DMS53 treated with DMSO at 0.1 percent for 48 hours (cell line): ENCODE measurements at regions not wholly inside any gene's neighbourhood (a gene's known extent, or its start where the extent isn't known, plus 50 kb on each side); places are given as distances from the start of the nearest gene placed in this dataset.
"Not testable (repeated sequence)": the region's sequence is repeated elsewhere in the genome, so short reads cannot be mapped to it uniquely, and the experiment has no call there.

ENCODE experiments used
- DNase-seq: peaks from one replicate; lab custom pipeline; 2025; ENCODE audit not compliant: unreplicated experiment; lab: John Stamatoyannopoulos, UW

DNA sequence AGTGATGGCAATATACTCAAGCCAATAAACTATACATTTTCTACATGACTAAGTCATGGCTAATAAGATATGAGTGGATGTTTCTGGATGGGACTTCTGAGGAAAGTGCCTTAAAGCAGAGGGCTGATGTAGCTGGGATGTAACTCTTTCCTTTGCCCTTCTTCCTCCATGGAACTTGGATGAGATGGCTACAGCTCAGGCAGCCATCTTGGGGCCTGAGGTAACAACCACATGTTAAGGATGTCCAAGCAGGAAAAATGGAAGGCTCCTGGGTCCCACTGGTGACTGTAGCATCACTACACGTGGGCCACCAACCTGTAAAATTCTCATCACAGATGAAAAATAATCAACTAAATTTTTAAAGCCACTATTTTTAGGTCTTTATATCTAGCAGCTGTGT is 54.4 kb upstream of the GRIP1 start:
- no peak for DNase-seq

DNA sequence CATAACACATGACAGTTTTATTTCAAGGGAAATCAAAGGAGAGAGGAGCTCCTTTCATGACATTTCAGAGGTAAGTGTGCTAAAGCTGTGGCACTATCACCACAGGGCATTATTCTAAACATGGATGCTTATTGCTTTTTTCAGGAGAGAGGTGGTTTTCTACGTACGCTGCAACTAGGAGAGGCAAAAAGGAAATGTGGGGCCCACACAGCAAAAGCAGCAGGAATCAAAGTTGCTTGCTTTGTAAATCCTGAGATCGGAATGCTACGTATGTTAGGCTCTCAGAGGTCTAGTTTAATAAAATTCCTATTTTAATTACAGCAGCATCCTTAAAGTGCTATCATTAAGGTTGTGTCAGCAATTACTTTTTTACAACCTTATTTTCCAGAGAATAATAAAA is 55.0 kb upstream of the GRIP1 start:
- DNase-seq: no peak

DNA sequence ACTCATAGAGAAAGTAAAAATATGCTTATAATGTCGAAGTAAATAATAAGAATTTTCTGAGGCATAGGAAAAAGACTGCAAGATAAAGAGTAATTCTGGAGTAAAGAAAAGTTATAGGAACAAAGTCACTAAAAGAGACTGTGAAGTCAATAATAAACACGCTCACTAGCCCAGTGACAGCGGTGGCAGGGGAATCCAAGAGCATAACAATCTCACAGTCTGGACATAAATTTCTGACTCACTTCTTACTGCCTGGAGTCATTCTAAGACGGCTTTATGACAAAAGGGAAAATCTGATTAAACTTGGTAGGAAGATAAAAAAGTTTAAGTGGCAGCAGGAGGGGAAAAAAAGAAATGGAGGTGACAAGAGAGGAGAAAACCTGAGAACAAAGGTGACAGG is 56.4 kb upstream of the GRIP1 start:
- no peak for DNase-seq

DNA sequence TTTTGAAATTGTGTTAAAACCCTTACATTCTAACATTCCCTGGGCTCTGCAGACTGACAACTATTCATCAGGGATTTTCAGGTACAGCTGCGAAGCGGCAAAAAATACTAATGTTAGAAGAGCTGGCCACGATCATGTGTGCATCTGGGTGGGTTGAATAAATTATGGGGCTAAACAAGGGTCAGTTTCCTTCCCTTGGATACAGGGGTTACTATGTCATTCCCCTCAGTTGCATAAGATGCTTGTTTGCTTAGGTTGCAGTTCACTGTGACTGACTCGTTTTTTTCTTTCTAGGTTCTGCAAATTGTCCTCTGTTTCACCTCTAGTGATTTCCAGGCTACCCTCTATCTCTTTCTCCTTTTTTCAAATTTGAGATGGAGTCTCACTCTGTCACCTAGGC is 58.1 kb upstream of the GRIP1 start:
- no peak for DNase-seq

DNA sequence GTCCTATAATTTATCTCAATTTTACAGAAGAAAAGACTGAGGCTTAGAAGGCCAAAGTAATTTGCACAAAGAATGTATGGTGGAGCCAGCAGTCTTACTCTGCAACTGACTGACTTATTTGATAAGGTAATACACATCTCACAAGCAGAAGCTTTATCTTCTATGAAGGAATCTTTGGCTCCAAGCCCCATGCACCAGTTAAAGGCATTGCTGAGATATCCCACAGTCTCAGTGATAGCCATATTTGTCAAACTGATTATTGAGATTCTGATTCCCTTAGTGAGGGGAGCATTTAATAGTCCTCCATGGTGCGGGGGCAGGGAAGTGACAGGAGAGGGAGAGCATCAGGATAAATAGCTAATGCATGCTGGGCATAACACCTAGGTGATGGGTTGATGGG is 60.4 kb upstream of the GRIP1 start:
- no peak for DNase-seq

DNA sequence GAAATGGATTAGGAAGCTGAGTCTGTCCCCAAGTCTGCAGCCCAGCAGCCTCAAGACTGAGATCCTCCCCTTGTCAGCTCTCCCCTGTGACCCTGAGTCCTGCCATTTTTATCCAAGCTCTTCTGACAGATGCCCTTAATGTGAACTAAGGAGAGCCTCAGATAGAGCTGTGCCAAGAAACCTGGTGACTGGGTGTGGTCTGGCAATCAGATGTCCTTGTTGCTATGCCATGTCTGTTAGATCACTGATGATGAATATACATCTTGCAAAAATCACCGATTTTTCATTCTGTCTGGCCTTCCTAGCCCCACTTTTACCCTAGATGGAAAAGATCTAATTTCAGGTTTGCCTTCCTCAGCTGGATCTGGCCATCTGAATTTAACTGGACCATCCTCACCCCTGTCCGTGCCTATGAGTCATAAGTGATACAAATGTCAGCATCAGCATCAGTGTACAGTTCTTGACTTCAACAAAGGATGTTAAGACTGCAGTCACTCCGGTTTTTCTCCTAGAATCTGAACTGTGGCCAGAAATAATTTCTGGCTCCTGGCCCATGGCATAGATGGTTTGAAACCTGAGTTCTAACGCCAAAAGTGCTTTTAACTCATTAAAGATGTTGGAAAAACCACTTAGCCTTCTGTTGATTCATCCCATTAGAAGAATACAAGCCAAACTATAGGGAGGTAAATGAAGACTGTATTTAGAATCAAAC is 61.2 kb upstream of the GRIP1 start:
- DNase-seq: no peak

DNA sequence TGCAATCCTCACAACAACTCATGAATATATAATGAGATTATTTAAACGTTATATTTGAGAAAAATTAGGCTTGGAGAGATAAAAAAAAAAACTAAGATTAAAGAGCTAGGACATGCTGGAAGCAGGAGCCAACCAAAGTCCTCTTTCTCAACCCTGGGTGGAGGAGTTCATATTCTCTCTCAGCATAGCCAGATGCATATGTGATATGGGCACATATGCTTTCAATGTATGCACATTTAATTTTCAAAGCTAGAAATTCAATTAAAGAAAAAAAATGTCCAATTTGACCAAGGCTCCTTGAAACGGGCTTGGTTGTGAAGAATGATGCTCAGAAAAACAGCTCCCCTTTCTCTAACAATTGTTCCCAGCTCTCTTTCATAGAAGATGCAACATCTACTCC is 61.9 kb upstream of the GRIP1 start:
- DNase-seq: no peak

DNA sequence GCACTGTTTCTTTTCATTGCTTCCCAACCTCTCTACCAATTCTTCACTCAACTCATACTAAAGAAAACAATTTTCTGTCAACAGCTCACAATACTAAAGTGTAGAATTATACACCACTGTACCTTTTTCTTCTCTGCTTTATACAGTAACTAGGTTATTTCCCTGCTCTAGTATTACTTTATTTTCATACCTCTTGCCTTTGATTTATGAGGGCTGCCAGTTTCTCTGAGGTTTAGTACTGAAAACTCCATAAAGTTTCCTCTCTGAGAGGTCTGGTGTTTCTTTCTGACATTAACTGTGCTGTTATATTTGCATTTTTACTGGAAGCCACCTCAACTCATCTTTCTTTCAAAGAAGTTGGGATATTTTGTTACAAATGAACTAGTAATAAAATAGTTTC is 63.0 kb upstream of the GRIP1 start:
- DNase-seq: no peak

DNA sequence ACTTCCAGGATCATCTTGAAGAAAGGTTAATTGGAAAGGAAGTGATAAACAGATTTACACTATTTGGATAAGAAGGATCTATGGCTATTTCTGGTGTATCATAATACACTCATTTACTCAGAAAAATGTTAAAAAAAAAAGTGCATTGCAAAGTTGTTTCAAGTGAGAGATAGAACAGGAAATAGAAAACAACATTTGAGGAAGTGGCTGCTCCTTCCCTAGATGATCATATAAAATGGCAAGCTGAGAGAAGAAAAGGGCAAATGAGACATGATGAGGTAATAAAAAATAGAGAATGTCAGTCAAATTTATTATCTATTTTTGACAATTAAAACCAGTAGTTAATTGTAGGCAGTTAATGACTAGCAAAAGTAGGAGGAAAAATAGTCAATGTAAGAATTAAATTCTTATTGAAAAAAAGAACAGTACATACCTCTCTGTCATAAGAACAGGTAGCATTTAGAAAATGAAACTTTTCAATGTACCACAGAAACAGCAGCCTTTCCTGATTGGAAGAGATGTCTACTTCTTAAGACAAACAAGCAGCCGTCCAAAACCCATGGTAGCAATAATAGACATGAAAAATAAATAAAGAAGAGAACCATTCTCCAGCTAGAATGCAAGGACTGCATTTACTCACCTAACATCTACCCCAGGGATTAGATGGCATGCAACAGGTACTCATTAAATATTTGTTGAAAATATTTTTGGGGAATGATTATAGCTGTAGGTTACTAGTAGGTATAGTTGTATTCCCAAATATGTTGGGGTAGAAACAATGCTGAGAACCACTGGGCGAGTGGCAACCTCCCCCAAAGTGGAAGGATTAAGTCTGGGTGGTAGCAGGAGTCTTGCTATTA is 63.9 kb upstream of the GRIP1 start:
- DNase-seq: no peak

DNA sequence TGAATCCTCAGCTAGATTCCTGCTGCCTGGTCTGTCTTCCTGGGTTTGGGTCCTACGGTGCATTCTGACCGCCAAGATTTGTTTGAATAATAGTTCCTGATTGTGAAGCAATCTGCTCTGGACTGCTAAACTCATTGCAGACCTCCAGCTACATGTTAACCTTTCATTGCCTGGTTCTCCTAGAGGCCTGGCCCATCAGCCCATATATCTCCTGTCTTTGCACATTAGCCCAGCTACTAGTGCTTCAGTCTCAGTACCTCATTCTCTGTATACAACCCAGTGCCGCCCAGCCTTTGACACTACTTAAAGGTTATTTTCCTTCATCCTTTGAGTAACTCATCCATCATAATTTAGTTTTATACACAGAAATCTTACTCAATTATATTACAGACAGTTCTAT is 65.6 kb upstream of the GRIP1 start:
- no peak for DNase-seq

DNA sequence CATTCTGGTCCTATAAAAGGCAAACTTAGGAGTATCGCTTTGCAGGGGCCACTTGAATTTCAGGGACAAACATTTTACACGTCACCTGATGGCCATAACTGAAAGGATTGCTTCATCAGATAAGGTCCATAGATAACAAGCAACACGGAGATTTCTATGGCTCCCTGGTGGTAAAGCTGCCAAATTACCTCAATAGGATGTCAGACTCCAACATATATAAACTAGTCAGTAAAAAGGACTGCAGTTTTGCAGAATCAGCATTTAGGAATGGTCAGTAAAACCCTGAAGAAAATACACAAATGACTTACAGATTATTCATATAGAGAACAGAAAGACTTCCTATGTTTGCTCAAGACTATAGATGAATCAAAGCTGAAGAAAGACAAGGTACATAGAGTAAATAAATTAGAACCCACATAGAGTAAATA is 66.1 kb upstream of the GRIP1 start:
- DNase-seq: no peak

DNA sequence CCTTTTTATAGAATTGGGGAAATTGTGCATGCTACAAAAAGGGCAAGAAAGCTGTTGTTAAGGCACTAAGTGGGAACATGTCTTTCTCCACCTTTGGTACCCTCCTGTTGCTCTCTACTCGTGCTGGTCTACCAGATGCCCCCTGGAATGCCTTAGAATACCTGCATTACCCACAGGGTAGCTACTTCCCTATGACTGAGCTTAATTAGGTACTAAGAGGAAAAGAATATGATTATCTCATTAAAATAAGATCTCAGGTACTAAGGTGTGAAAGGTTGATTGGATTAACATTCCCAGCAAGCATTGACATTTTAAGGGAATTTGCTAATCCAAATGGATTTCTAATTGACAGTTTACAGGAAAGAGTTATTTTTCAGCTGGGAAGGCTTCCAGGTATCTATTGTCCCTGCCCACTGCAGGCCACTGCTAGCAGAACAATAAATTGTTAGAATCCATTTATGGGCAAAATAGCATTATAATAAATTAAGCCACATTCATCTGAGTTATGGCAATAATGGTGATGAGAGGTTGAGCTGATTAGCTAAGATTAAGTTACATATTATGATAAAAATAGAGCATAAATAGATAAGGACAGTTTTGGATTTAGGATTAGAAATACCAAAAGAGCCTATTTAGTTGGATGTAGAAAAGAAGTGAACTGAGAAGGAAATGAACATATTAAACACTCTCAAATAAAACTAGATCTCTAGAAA is 67.8 kb upstream of the GRIP1 start:
- no peak for DNase-seq

DNA sequence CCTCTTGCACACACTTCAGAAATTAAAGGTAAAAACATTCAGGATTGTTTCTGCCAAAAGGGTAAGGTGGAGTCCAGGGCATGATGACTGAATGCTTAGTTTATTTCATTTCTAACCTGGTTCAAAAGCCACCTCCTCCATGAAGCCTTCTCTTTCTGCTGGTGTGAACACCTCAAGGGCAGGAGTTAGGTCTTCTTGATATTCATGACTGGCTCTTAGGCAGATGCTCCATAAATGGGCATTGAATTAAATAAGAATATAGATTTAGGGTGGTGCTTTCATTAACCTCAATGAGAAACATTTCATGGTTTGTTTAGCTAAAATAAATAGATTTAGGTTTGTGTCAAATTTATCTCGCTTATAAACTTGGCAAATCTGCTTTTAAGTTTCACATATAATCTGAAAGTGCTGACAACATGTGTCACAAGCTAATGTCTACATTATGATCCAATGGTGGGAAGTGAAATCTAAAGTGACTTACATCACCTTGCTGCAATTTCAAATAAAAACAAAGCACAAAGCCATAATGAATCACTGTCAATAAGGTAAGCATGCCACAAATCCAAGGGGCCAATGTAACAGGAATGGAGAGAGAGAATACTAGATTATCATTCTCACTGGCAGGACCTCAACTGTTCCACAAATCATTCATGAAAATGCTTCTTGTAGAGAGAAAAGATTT is 72.7 kb upstream of the GRIP1 start:
- no peak for DNase-seq

DNA sequence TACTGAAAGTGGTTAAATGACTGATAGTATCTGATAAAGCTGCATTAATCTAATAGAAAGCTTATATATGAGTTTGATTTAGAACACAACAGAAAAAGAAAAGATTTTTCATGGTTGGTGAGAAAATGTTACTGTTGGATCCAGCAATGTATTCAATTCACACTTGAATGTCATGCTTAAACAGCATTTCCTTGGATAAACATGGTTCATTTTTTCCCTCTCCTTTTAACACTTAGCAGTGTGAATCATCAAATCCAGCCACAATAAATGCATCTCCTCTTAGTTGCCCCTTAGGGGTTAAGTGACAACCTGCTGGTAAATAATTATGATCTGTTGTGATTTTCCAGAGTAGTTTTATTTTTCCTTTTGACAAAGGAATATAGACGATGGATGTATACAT is 74.9 kb upstream of the GRIP1 start:
- no peak for DNase-seq

DNA sequence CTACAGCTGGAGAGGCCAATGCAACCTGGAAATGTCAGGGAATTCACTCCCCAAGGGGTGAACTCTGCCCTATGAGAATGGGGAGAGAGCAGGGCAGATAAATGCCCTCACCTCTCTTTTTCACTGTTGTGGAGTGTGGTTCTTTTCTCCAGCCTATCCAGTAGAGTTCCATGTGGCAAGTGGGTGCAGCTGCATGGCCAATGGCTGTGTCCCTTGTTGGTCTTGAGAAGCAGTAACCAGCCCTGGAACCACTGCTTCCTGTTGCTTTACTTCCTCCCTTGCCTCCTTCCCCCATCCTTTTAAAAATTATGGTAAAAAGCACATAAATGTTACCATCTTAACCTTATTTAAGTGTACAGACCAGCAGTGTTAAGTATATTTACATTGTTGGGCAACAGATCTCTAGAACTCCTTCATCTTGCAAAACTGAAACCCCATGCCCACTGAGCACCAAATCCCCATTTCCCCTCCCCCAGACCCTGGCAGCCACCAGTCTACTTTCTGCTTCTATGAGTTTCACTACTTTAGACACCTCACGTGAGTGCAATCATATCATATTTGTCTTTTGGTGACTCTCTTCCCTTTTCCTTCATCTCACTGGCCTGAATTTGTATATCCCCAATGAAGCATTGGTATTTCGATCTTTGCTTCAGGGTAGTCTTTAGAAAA is 77.0 kb upstream of the GRIP1 start:
- DNase-seq: no peak

DNA sequence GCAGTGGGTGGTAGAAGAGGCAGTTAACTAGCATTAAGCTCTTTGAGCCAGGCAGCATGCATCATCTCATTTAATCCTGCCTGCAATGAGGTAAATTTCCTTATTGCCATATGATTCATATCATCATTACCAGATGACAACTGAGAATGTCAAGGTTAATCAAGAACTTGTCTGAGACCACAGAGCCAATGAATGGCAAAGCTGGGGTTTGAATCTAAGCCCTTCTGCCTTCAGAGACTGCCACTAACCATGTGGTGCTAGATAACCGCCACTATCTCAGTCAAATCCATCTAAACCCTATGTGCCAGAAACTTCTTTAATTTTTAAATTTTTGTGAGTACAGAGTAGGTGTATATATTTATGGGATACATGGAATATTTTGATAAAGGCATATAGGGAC is 77.8 kb upstream of the GRIP1 start:
- no peak for DNase-seq

DNA sequence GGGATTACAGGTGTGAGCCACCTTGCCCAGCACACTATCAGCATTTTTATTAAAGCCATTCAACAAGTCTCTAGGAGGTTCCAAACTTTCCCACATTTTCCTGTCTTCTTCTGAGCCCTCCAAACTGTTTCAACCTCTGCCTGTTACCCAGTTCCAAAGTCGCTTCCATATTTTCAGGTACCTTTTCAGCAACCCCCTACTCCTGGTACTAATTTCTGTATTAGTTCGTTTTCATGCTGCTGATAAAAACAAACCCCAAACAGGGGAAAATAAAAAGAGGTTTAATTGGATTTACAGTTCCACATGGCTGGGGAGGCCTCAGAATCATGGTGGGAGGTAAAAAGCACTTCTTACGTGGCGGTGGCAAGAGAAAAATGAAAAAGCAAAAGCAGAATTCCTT is 81.2 kb upstream of the GRIP1 start:
- DNase-seq: not testable (repeated sequence)

DNA sequence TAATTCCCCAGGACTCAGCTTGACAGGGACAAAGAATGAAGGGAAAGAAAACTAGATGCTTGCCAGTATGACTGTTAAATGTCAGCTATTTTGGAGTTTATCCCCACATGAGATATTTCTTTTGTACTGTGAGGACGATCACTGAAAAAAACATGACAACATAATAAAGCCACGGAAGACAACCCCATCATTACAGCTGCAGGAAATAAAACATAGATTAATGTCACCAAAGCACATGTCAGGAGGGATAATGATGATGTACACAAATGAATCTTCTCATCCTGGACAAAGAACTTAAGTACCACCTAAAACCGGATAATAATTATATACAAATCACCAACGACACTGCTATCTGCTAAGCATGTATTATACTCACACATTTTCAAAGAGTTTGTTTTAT is 84.6 kb upstream of the GRIP1 start:
- DNase-seq: no peak

DNA sequence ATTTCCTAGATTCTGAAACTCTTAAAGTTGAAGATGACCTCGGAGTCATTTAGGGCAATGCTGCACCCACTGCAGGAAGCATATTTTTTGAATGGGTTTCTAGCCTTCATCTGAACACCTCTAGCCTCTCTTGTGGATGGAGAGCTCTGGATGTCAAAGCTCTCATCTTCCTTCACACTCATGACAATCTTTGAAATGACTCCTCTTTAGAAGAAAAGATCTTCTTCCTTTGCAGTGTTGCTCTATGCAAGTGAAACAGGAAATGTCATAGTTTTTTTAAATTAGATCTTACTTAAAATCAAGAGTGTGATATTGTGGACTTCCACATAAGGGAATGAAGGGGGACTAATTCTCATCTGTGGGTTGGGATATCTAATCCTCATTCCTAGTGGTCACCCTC is 86.3 kb upstream of the GRIP1 start:
- DNase-seq: no peak

DNA sequence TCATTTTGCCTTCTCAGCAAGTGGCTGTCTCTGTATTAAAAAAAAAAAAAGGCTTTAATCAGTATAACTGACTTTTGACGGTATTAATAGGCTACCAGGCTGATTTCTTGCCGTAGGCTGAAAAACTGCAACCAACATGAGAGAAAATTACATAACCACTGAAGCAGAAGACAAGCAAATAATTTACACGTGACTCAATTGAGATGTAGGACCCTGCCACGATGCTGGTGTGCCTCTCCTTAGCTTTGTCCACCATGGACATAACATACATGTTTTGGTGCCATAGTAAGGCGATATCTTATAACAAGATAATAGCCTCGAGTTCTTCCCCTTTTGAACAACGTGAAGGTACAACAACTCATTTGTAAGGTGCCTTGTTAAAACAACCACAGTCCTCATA is 88.7 kb upstream of the GRIP1 start:
- DNase-seq: no peak

DNA sequence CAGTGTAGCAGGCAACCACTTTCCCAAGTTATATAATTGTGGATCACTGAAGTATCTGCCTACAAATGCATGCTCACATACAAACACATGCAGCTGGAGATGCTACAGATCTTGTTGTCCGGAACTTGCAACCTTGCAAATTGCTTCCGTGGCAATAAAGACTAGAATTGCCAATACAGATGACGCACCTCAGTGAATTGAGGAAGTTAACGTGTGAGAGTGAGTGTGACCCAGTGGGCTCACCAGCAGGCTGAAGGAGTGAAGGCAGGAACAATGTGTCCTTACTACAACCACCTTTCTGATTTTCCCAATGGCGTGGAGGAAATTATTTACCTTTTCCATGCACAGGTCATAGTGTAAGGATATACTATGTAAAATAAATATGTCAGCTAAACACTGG is 89.4 kb upstream of the GRIP1 start:
- DNase-seq: no peak
